Upper lobe of left lung (tissue), 4 donors: ENCODE measurements at regions not wholly inside any gene's neighbourhood (a gene's known extent, or its start where the extent isn't known, plus 50 kb on each side); places are given as distances from the start of the nearest gene placed in this dataset.

ENCODE experiments used
- POLR2A ChIP-seq, 4 donors: fragments of 450-650 bp; IDR thresholded peaks; one replicate each; pipeline ENCODE4 v1.5.1; 2016 to 2017; ENCODE audit warnings: antibody characterized with exemption in 4 of 4, mild to moderate bottlenecking in 2 of 4
- POLR2AphosphoS5 ChIP-seq, 2 donors: sonication (generic); formaldehyde crosslinking; IDR thresholded peaks; one replicate each; pipeline ENCODE4 v1.5.1; 2017; ENCODE audit warnings: antibody characterized with exemption in 2 of 2
- TF ChIP-seq, protein P1 (sequence below), 6 experiments: fragments of 450-650 bp in 4 of 6; fragments of 200-600 bp in 2 of 6; sonication (generic) in 2 of 6; IDR thresholded peaks; one replicate each; pipeline ENCODE4 v1.5.1; 2016 to 2019; ENCODE audit warnings: antibody characterized with exemption in 6 of 6

DNA sequence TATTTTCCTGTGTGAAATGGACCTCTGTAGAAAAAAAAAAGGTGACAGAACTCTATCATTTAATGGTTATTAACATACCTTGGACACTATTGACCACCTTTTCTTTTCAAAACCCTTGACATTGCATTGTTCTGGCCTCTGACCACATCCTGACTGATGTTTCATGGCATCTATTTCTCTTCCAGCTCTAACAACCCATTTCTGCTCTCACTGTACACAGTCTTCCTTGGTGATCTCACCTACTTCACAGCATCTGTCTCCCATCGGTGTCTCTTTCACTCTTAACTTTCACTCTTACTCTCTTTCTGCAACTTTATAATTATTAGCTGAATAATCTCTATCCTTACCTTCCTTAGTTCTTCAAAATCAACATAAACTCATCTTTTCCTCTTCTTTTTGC lies 217.4 kb upstream of the CD96 start:
- TF ChIP-seq POLR2AphosphoS5 (IDR thresholded peaks at IDR 0.05) (no peak), POLR2A (IDR thresholded peaks at IDR 0.05) (no peak)
- TF ChIP-seq, protein P1, sequence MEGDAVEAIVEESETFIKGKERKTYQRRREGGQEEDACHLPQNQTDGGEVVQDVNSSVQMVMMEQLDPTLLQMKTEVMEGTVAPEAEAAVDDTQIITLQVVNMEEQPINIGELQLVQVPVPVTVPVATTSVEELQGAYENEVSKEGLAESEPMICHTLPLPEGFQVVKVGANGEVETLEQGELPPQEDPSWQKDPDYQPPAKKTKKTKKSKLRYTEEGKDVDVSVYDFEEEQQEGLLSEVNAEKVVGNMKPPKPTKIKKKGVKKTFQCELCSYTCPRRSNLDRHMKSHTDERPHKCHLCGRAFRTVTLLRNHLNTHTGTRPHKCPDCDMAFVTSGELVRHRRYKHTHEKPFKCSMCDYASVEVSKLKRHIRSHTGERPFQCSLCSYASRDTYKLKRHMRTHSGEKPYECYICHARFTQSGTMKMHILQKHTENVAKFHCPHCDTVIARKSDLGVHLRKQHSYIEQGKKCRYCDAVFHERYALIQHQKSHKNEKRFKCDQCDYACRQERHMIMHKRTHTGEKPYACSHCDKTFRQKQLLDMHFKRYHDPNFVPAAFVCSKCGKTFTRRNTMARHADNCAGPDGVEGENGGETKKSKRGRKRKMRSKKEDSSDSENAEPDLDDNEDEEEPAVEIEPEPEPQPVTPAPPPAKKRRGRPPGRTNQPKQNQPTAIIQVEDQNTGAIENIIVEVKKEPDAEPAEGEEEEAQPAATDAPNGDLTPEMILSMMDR (IDR thresholded peaks at IDR 0.05), result no peak
